Activated naive CD4-positive, alpha-beta T cell treated with anti-CD3 and anti-CD28 coated beads for 36 hours (primary cell): ENCODE measurements at regions not wholly inside any gene's neighbourhood (a gene's known extent, or its start where the extent isn't known, plus 50 kb on each side); places are given as distances from the start of the nearest gene placed in this dataset.

Experiments
- CTCF ChIA-PET: fragments of 350-600 bp; sonication (Branson Sonifier 250); formaldehyde crosslinking; loops from one replicate; lab custom pipeline; 2021; ENCODE audit warnings: antibody characterized with exemption; lab: Charles Lee
- DNase-seq: peaks from one replicate; pipeline ENCODE4 v3.0.0-alpha.2; 2020
- H3K27ac Mint-ChIP-seq: one replicate; pipeline ENCODE4 v1.8.0; 2021; ENCODE audit warnings: mild to moderate bottlenecking, mixed read lengths
- H3K27me3 Mint-ChIP-seq: one replicate; pipeline ENCODE4 v1.8.0; 2021; ENCODE audit warnings: low read depth, mixed read lengths
- H3K36me3 Mint-ChIP-seq: one replicate; pipeline ENCODE4 v1.8.0; 2021; ENCODE audit warnings: low read depth, mixed read lengths
- H3K4me1 Mint-ChIP-seq: one replicate; pipeline ENCODE4 v1.8.0; 2021; ENCODE audit warnings: low read depth, mixed read lengths
- H3K4me3 Mint-ChIP-seq: one replicate; pipeline ENCODE4 v1.8.0; 2021; ENCODE audit warnings: mild to moderate bottlenecking, moderate library complexity, mixed read lengths
- H3K9me3 Mint-ChIP-seq: one replicate; pipeline ENCODE4 v1.8.0; 2021; ENCODE audit warnings: mixed read lengths
- intact Hi-C: fragments of 100-400 bp; cut with micrococcal nuclease; formaldehyde crosslinking; loops from one replicate; pipeline ENCODE4 v1.15.1; 2023

DNA sequence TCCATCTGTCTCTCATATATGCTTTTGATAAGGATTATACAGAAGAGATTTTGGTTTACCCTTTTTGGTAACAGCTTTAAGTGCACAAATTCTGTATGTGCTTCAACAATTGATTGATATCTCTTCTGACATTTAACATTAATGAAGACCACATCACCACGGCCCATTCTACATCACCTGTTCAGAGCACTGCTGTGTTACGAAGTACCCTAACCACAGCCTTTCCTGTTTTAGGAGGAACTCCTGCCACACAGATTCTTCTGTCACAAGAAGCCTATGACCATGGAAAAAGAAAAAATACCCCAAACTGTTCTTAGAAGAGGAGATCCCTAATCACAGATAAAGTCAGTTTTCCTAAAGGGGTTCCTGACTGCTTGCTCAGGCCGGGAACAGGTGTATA lies 170.1 kb downstream of the NSUN3 start:
- Mint-ChIP-seq H3K4me3 (no peak overlapping the region), H3K27ac (no peak overlapping the region), H3K9me3 (peaks cover 2% of the 10 kb centered on the region), H3K4me1 (no peaks in the 10 kb centered on the region), H3K36me3 (no peaks in the 10 kb centered on the region), H3K27me3 (peaks cover 2% of the 10 kb centered on the region)
- CTCF ChIA-PET: no interaction called here
- no peak for DNase-seq
- intact Hi-C loops: no loop called here

DNA sequence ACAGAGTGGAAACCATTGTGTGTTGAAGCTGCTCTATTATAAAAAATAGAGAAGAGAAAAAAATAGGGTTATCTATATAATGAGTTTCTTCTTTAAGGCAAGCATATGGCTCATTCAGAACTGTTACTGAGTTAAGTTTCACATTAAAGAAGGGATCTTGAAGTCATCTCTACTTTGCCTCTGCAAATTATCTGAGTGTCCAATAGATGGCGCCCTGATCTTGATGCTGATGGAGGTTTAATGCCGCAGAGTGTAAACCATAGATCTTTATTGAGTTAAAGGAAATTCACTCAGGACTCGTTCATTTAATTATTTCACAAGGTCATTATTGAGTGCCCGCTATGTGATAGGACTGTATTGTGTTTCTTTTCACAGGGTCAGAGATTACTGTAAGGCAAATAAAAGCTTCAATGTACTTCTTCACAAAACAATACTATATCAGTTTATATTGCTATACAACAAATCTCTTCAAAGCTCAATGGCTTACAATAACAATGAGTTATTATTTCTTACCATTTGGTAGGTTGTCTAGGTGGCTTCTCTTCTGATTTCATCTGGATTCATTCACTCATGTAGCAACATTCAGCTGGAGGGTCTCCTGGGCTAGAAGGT lies 171.4 kb downstream of the NSUN3 start:
- DNase-seq: peak; percentile 7
- intact Hi-C loops: no loop called here

DNA sequence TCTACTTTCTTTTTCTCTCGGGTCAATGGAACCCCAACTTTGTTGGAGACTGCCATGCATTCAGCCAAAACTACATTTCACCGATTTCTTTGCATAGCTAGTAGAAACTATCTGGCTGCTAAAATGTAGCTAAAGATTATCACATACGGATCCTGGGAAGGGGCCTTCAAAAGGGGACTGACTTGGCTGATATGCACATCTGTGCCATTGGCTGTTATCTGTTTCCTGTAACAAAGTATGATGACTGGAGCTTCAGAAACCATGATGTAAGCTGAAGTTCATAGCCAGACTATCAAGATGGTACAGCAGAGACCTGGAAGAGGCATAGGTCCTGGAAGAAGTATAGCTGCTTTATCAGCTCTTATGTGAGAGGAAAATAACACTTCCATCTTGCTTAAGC lies 179.1 kb downstream of the NSUN3 start:
- CTCF ChIA-PET: interaction anchor here (0.6 kb wide), 1 partner anchor 98 kb away, joined by 3 read pairs; no protein-coding TSS in a partner anchor
- Mint-ChIP-seq H3K27ac (no peak overlapping the region), H3K36me3 (no peaks in the 10 kb centered on the region), H3K27me3 (no peaks in the 10 kb centered on the region), H3K9me3 (peaks cover 5% of the 10 kb centered on the region), H3K4me1 (no peaks in the 10 kb centered on the region), H3K4me3 (no peak overlapping the region)
- intact Hi-C loops: no loop called here
- DNase-seq: no peak

More for the DNA sequence above, 171.4 kb downstream of the NSUN3 start:
- H3K4me1 Mint-ChIP-seq: no peaks in the 10 kb centered on the region
- H3K9me3 Mint-ChIP-seq: peaks cover 2% of the 10 kb centered on the region
- H3K4me3 Mint-ChIP-seq: no peak overlapping the region
- H3K36me3 Mint-ChIP-seq: no peaks in the 10 kb centered on the region
- no peak overlapping the region for H3K27ac Mint-ChIP-seq
- CTCF ChIA-PET: interaction anchor here (1.2 to 1.9 kb wide), 3 partner anchors 13 to 23 kb away, joined by 3 to 12 read pairs (median 4); no protein-coding TSS in a partner anchor
- H3K27me3 Mint-ChIP-seq: peaks cover 2% of the 10 kb centered on the region

DNA sequence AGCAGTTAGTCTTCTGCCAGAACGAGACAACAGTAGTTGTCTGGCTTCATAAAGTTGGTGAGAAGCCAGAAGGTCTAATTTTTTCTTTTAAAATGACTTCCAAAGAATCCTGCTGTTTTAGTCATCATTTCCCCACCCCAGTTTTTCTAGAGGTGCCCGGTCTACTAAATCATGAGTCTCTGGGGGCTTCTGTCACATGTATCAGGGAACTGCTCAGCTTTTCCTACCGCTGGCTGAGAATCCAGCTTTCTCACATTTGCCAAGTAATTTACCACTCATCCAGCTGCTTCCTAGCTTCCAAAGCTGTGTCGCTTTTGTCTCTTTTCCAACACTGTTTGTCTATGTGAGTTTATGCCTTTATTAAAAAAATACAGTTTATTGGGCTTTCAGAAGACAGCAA lies 183.3 kb downstream of the NSUN3 start:
- no peak overlapping the region for H3K4me3 Mint-ChIP-seq
- H3K4me1 Mint-ChIP-seq: no peaks in the 10 kb centered on the region
- CTCF ChIA-PET: no interaction called here
- no peak for DNase-seq
- H3K27ac Mint-ChIP-seq: no peak overlapping the region
- peaks cover 13% of the 10 kb centered on the region for H3K27me3 Mint-ChIP-seq
- intact Hi-C loops: loop anchor here (5.0 kb wide), 1 partner anchor 244 kb away; no protein-coding TSS in a partner anchor
- H3K36me3 Mint-ChIP-seq: no peaks in the 10 kb centered on the region
- no peaks in the 10 kb centered on the region for H3K9me3 Mint-ChIP-seq

DNA sequence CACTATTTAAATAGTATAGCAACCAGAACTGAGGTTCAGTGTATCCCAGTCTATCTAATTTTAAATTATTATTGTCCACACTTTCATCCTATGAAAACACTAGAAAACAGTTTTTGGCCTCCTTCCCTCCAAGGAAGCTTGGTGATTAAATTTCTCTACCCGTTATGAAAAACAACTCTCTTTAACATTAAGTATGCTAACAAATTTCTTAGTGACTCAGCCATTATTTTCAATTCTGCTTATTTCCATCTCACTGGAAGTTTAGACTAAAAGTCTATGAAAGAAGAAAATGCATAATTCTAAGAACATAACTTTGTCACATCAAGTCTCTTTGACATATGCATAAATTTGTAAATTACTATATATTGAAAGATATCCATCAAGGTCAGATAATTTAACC lies 185.2 kb downstream of the NSUN3 start:
- Mint-ChIP-seq H3K36me3 (no peaks in the 10 kb centered on the region), H3K9me3 (no peaks in the 10 kb centered on the region), H3K4me3 (no peak overlapping the region), H3K27me3 (peaks cover 15% of the 10 kb centered on the region), H3K4me1 (no peaks in the 10 kb centered on the region), H3K27ac (no peak overlapping the region)
- intact Hi-C loops: loop anchor here (5.0 kb wide), 1 partner anchor 246 kb away; no protein-coding TSS in a partner anchor
- DNase-seq: no peak
- CTCF ChIA-PET: interaction anchor here (0.6 to 2.2 kb wide), 3 partner anchors 14 to 1355 kb away, joined by 3 to 12 read pairs (median 3); no protein-coding TSS in a partner anchor

GRCh38 chr3:94249491-94250079 lies 186.7 kb downstream of the NSUN3 start:
- intact Hi-C loops: loop anchor here (5.0 kb wide), 1 partner anchor 247 kb away; no protein-coding TSS in a partner anchor
- CTCF ChIA-PET: interaction anchor here (0.8 to 2.2 kb wide), 11 partner anchors 8 to 1307 kb away, joined by 3 to 12 read pairs (median 3); no protein-coding TSS in a partner anchor
- peaks cover 19% of the 10 kb centered on the region for H3K27me3 Mint-ChIP-seq

DNA sequence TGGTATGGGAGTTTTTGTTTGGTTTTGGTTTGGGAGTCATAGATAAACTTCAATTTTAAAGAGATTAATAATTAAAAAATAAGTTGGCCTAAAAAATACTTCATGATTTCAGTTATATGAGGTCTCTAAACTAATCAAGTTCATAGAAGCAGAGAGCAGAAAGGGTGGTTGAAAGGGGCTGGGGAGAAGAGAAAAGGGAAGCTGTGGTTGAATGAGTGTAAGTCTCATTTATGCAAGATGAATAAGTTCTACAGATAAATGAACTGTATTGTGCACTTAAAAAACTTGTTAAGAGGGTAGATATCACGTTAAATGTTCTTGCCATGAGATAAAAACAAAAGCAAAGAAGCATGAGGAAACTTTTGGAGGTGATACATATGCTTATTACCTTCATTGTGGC lies 188.7 kb downstream of the NSUN3 start:
- no peaks in the 10 kb centered on the region for H3K36me3 Mint-ChIP-seq
- no peaks in the 10 kb centered on the region for H3K9me3 Mint-ChIP-seq
- intact Hi-C loops: no loop called here
- no peaks in the 10 kb centered on the region for H3K4me1 Mint-ChIP-seq
- no peak for DNase-seq
- H3K4me3 Mint-ChIP-seq: no peak overlapping the region
- H3K27ac Mint-ChIP-seq: no peak overlapping the region
- CTCF ChIA-PET: interaction anchor here (1.6 kb wide), 1 partner anchor 14 kb away, joined by 3 read pairs; no protein-coding TSS in a partner anchor
- peaks cover 21% of the 10 kb centered on the region for H3K27me3 Mint-ChIP-seq

More at GRCh38 chr3:94249491-94250079, 186.7 kb downstream of the NSUN3 start:
- Mint-ChIP-seq H3K4me3 (no peak overlapping the region), H3K9me3 (no peaks in the 10 kb centered on the region), H3K4me1 (no peaks in the 10 kb centered on the region), H3K36me3 (no peaks in the 10 kb centered on the region), H3K27ac (no peak overlapping the region)
- peak; percentile 82 for DNase-seq

DNA sequence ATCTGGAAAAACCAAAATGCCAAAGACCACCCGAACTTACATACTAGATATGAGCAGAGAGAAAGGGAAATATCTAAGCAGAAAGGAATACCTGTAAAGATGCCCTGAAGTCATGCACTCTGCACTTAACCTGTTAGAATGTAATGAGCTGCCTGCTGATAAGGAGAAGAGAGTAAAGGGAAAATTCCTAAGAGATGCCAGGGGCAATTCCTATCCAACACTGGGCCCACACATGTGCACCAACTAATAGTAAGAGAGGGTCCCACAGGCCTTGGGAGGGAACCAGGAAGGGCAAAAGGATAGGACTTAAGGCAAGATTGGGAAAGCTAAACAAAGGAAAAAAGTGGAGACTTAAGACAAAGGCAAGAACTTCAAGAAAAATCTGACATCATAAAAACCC lies 189.5 kb downstream of the NSUN3 start:
- H3K36me3 Mint-ChIP-seq: no peaks in the 10 kb centered on the region
- peaks cover 21% of the 10 kb centered on the region for H3K27me3 Mint-ChIP-seq
- no peak overlapping the region for H3K27ac Mint-ChIP-seq
- no peak overlapping the region for H3K4me3 Mint-ChIP-seq
- intact Hi-C loops: no loop called here
- H3K4me1 Mint-ChIP-seq: no peaks in the 10 kb centered on the region
- DNase-seq: no peak
- CTCF ChIA-PET: interaction anchor here (1.6 kb wide), 1 partner anchor 13 kb away, joined by 3 read pairs; no protein-coding TSS in a partner anchor
- no peaks in the 10 kb centered on the region for H3K9me3 Mint-ChIP-seq

DNA sequence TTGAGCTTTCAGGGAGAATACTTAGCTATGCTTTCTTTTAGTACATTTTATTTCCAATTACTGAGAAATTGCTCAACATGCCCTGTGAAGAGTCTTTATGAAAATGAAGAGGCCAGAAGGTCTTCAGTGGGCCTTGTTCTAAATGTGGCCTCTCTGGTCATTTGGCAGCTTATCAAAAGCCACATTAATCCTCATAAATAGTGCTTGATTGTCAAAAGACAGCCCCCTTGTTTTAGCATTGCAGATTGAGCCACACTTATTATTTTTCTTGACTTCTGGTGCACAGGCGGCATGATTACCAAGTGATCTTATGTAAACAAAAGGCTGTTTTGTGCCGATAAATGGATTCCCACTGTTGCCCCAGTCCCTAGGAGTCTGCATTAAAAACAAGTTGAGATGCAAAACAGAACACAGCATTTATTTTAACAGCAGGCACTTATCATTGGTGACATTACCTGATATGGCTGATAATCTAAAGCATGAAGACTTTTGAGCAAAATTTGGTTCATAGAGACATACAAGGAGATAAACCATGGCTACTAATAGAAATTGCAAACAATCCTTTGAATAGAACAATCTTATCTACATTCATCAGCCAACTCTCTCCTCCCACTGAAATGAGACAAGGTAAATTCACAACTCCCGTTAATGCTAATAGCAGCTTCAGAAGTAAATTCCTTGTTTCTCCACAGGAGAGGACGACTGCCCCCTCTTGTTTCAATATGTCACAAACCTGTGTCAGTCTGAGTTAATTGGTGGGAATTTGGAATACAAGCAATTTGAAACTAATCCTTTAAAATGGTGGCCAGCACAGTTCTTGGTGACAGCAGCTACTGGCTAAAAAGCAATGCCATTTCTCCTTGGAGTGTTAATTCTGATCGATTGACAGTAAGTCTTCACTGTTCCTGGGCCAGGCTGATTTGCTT lies 194.3 kb downstream of the NSUN3 start:
- CTCF ChIA-PET: no interaction called here
- intact Hi-C loops: no loop called here
- Mint-ChIP-seq H3K4me3 (no peak overlapping the region), H3K36me3 (no peaks in the 10 kb centered on the region), H3K27me3 (peaks cover 9% of the 10 kb centered on the region), H3K9me3 (no peaks in the 10 kb centered on the region), H3K4me1 (no peaks in the 10 kb centered on the region), H3K27ac (no peak overlapping the region)
- no peak for DNase-seq

GRCh38 chr3:94258851-94259250 lies 196.0 kb downstream of the NSUN3 start:
- Mint-ChIP-seq H3K27me3 (peaks cover 5% of the 10 kb centered on the region), H3K27ac (no peak overlapping the region), H3K4me3 (no peak overlapping the region), H3K4me1 (no peaks in the 10 kb centered on the region), H3K9me3 (no peaks in the 10 kb centered on the region), H3K36me3 (no peaks in the 10 kb centered on the region)
- no peak for DNase-seq
- CTCF ChIA-PET: no interaction called here
- intact Hi-C loops: no loop called here

DNA sequence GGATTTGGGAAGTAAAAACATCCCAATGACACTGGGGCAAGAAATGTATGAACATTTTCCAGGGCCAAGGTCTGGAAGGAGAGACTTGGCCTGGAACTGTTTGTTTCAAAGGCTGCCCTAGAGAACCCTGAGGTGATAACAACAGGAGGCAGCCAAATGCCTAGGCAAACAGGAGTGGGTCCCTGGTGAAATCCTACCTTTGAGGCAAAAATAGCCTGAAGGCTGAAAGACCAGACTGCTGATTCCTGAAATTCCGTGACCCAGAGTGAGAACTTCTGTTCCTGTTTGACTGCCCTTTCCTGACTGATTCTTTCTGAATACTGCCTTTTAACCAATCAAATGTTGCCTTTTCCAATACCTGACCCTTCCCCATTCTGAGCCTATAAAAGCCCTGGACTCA lies 196.4 kb downstream of the NSUN3 start:
- no peak for DNase-seq
- Mint-ChIP-seq H3K27me3 (peaks cover 5% of the 10 kb centered on the region), H3K4me1 (no peaks in the 10 kb centered on the region), H3K27ac (no peak overlapping the region), H3K36me3 (no peaks in the 10 kb centered on the region), H3K4me3 (no peak overlapping the region), H3K9me3 (no peaks in the 10 kb centered on the region)
- CTCF ChIA-PET: no interaction called here
- intact Hi-C loops: no loop called here

DNA sequence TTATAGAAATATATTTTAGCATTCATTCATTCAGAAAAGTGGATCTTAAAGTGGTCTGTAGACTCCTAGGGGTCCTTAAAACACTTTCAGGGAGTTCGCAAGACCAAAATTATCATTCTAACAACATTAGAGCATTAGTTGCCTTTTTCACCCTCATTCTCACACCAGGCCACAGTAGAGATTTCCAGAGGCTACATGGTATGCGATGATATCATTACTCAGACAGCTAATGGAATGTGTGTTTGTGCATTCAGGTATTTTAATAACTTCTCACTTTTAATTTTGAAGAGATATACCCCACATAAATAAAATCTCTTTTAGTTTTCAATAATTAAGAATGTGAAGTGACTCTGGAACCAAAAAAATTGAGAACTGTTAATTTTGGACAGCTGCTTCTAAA lies 206.9 kb downstream of the NSUN3 start:
- H3K27me3 Mint-ChIP-seq: no peaks in the 10 kb centered on the region
- no peaks in the 10 kb centered on the region for H3K36me3 Mint-ChIP-seq
- H3K4me3 Mint-ChIP-seq: no peak overlapping the region
- H3K9me3 Mint-ChIP-seq: no peaks in the 10 kb centered on the region
- intact Hi-C loops: no loop called here
- no peak for DNase-seq
- CTCF ChIA-PET: no interaction called here
- no peaks in the 10 kb centered on the region for H3K4me1 Mint-ChIP-seq
- H3K27ac Mint-ChIP-seq: no peak overlapping the region
